ENCODE measurements at regions not wholly inside any gene's neighbourhood (a gene's known extent, or its start where the extent isn't known, plus 50 kb on each side); places are given as distances from the start of the nearest gene placed in this dataset.

DNA sequence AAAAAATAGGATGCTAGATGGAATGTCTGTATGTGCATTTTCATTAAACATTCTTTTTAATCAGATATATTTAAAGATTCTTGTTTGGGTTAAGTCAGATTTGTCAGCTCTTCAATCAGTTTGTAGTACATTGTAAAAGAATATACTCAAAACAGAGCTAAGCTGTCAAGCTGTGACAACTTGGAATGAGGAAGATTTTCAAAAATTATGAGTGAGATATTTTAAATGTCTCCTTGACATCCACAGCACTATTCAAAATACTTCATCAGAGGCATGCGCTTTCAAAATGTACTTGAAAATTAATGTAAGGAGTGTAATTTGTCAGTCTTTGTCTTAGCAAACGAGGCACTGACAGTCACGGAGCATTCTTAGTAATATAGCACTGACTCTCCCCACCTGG lies 182.0 kb downstream of the MAT2B start (continued):
- TF ChIP-seq GTF2I (CRISPR knock-in tag; conservative IDR thresholded peaks at IDR 0.05) (no peak), JUN (CRISPR knock-in tag; IDR thresholded peaks at IDR 0.05) (no peak)
- TF ChIP-seq, protein P1, sequence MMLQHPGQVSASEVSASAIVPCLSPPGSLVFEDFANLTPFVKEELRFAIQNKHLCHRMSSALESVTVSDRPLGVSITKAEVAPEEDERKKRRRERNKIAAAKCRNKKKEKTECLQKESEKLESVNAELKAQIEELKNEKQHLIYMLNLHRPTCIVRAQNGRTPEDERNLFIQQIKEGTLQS (CRISPR knock-in tag; conservative IDR thresholded peaks at IDR 0.05): no peak
- TF ChIP-seq, protein P2, sequence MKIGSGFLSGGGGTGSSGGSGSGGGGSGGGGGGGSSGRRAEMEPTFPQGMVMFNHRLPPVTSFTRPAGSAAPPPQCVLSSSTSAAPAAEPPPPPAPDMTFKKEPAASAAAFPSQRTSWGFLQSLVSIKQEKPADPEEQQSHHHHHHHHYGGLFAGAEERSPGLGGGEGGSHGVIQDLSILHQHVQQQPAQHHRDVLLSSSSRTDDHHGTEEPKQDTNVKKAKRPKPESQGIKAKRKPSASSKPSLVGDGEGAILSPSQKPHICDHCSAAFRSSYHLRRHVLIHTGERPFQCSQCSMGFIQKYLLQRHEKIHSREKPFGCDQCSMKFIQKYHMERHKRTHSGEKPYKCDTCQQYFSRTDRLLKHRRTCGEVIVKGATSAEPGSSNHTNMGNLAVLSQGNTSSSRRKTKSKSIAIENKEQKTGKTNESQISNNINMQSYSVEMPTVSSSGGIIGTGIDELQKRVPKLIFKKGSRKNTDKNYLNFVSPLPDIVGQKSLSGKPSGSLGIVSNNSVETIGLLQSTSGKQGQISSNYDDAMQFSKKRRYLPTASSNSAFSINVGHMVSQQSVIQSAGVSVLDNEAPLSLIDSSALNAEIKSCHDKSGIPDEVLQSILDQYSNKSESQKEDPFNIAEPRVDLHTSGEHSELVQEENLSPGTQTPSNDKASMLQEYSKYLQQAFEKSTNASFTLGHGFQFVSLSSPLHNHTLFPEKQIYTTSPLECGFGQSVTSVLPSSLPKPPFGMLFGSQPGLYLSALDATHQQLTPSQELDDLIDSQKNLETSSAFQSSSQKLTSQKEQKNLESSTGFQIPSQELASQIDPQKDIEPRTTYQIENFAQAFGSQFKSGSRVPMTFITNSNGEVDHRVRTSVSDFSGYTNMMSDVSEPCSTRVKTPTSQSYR (CRISPR knock-in tag; IDR thresholded peaks at IDR 0.05): no peak

DNA sequence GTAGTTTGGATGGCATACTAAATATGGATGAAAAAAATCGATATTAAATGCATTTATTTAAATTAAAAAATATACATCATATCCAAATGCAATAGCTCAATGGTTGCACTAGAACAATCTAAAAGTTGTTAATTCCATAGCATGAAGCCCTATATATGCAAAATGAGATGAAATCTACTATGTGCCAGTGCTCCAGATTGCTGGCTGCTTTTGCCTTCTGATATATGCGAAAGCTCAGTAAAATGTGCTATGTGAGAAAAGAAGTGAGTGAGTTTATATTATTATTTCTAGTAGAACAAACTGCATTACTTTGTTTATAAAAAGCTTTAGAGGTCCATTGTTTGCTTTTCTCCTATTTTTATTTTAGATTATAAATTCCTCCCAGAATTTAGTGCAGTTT lies 186.7 kb downstream of the MAT2B start:
- Mint-ChIP-seq H3K9me3 (no peaks in the 10 kb centered on the region), H3K4me3 (no peak overlapping the region), H3K36me3 (no peaks in the 10 kb centered on the region), H3K27me3 (ENCODE audit: low read depth) (no peaks in the 10 kb centered on the region), H3K27ac (no peak overlapping the region), H3K4me1 (peaks cover 9% of the 10 kb centered on the region)
- ChIA-PET POLR2A (no interaction called here), CTCF (no interaction called here)
- TF ChIP-seq, protein P3, sequence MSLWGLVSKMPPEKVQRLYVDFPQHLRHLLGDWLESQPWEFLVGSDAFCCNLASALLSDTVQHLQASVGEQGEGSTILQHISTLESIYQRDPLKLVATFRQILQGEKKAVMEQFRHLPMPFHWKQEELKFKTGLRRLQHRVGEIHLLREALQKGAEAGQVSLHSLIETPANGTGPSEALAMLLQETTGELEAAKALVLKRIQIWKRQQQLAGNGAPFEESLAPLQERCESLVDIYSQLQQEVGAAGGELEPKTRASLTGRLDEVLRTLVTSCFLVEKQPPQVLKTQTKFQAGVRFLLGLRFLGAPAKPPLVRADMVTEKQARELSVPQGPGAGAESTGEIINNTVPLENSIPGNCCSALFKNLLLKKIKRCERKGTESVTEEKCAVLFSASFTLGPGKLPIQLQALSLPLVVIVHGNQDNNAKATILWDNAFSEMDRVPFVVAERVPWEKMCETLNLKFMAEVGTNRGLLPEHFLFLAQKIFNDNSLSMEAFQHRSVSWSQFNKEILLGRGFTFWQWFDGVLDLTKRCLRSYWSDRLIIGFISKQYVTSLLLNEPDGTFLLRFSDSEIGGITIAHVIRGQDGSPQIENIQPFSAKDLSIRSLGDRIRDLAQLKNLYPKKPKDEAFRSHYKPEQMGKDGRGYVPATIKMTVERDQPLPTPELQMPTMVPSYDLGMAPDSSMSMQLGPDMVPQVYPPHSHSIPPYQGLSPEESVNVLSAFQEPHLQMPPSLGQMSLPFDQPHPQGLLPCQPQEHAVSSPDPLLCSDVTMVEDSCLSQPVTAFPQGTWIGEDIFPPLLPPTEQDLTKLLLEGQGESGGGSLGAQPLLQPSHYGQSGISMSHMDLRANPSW (CRISPR knock-in tag; conservative IDR thresholded peaks at IDR 0.05; ENCODE audit: low read depth): no peak
- TF ChIP-seq, protein P4, sequence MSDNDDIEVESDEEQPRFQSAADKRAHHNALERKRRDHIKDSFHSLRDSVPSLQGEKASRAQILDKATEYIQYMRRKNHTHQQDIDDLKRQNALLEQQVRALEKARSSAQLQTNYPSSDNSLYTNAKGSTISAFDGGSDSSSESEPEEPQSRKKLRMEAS (CRISPR knock-in tag; IDR thresholded peaks at IDR 0.05): no peak
- no peak for TF ChIP-seq ZNF396 (CRISPR knock-in tag; IDR thresholded peaks at IDR 0.05; ENCODE audit: borderline replicate concordance)
- no peak for TF ChIP-seq GRHL2 (CRISPR knock-in tag; IDR thresholded peaks at IDR 0.05; ENCODE audit: insufficient replicate concordance, severe bottlenecking)
- no peak for TF ChIP-seq NR2C2 (CRISPR knock-in tag; IDR thresholded peaks at IDR 0.05)
- TF ChIP-seq, protein P5, sequence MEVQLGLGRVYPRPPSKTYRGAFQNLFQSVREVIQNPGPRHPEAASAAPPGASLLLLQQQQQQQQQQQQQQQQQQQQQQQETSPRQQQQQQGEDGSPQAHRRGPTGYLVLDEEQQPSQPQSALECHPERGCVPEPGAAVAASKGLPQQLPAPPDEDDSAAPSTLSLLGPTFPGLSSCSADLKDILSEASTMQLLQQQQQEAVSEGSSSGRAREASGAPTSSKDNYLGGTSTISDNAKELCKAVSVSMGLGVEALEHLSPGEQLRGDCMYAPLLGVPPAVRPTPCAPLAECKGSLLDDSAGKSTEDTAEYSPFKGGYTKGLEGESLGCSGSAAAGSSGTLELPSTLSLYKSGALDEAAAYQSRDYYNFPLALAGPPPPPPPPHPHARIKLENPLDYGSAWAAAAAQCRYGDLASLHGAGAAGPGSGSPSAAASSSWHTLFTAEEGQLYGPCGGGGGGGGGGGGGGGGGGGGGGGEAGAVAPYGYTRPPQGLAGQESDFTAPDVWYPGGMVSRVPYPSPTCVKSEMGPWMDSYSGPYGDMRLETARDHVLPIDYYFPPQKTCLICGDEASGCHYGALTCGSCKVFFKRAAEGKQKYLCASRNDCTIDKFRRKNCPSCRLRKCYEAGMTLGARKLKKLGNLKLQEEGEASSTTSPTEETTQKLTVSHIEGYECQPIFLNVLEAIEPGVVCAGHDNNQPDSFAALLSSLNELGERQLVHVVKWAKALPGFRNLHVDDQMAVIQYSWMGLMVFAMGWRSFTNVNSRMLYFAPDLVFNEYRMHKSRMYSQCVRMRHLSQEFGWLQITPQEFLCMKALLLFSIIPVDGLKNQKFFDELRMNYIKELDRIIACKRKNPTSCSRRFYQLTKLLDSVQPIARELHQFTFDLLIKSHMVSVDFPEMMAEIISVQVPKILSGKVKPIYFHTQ (CRISPR knock-in tag; IDR thresholded peaks at IDR 0.05): no peak
- TF ChIP-seq SMAD3 (CRISPR knock-in tag; IDR thresholded peaks at IDR 0.05; ENCODE audit: borderline replicate concordance): no peak
- no peak for TF ChIP-seq MYBL2 (CRISPR knock-in tag; IDR thresholded peaks at IDR 0.05)
- TF ChIP-seq CREM (CRISPR knock-in tag; IDR thresholded peaks at IDR 0.05): no peak
- TF ChIP-seq NR1H2 (CRISPR knock-in tag; IDR thresholded peaks at IDR 0.05): no peak
- TF ChIP-seq, protein P6, sequence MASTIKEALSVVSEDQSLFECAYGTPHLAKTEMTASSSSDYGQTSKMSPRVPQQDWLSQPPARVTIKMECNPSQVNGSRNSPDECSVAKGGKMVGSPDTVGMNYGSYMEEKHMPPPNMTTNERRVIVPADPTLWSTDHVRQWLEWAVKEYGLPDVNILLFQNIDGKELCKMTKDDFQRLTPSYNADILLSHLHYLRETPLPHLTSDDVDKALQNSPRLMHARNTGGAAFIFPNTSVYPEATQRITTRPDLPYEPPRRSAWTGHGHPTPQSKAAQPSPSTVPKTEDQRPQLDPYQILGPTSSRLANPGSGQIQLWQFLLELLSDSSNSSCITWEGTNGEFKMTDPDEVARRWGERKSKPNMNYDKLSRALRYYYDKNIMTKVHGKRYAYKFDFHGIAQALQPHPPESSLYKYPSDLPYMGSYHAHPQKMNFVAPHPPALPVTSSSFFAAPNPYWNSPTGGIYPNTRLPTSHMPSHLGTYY (CRISPR knock-in tag; IDR thresholded peaks at IDR 0.05): no peak
- DNase-seq (ENCODE audit: low spot score) (no peak), ATAC-seq (no peak)
